OCI-LY1 (cell line): ENCODE measurements at regions not wholly inside any gene's neighbourhood (a gene's known extent, or its start where the extent isn't known, plus 50 kb on each side); places are given as distances from the start of the nearest gene placed in this dataset.

Experiments used
- H2AFZ ChIP-seq: fragments of 200-600 bp; sonication (generic), shearing (Covaris generic); 2 replicates; pipeline ENCODE4 v1.6.0; 2014; ENCODE audit warnings: antibody characterized with exemption, mild to moderate bottlenecking, low read length
- H3F3A ChIP-seq: fragments of 200-600 bp; sonication (generic), shearing (Covaris generic); 2 replicates; pipeline ENCODE4 v1.6.0; 2014; ENCODE audit warnings: mild to moderate bottlenecking, antibody characterized with exemption, low read length, moderate library complexity; ENCODE audit not compliant: insufficient read depth
- H3K27ac ChIP-seq: fragments of 200-600 bp; sonication (generic); 2 replicates; pipeline ENCODE4 v1.5.1; 2014; ENCODE audit warnings: low read length, mixed run types, mild to moderate bottlenecking, low read depth; ENCODE audit not compliant: poor library complexity, severe bottlenecking
- H3K27me3 ChIP-seq: fragments of 200-600 bp; sonication (generic); 2 replicates; pipeline ENCODE4 v1.6.0; 2014; ENCODE audit warnings: antibody characterized with exemption, mild to moderate bottlenecking, low read length, moderate library complexity; ENCODE audit not compliant: insufficient read depth
- H3K36me3 ChIP-seq: fragments of 200-600 bp; sonication (generic); 2 replicates; pipeline ENCODE4 v1.6.1; 2014; ENCODE audit warnings: mild to moderate bottlenecking, antibody characterized with exemption, low read length, moderate library complexity, mixed read lengths; ENCODE audit not compliant: insufficient read depth
- H3K4me1 ChIP-seq: fragments of 200-600 bp; sonication (generic); 2 replicates; pipeline ENCODE4 v1.5.1; 2014; ENCODE audit warnings: mild to moderate bottlenecking, low read length, moderate library complexity; ENCODE audit not compliant: insufficient read depth, severe bottlenecking
- H3K4me2 ChIP-seq: fragments of 200-600 bp; sonication (generic), shearing (Covaris generic); 2 replicates; pipeline ENCODE4 v1.6.1; 2014; ENCODE audit warnings: low read length
- H3K4me3 ChIP-seq: fragments of 200-600 bp; sonication (generic); 2 replicates; pipeline ENCODE4 v1.5.1; 2014; ENCODE audit warnings: low read length, low read depth, mild to moderate bottlenecking, mixed read lengths; ENCODE audit not compliant: poor library complexity, severe bottlenecking
- H3K79me2 ChIP-seq: fragments of 200-600 bp; shearing (Covaris generic); 2 replicates; pipeline ENCODE4 v1.6.1; 2016; ENCODE audit warnings: mixed run types, low read length, mixed read lengths; ENCODE audit not compliant: insufficient read depth
- H3K9ac ChIP-seq: fragments of 200-600 bp; sonication (generic), shearing (Covaris generic); 2 replicates; pipeline ENCODE4 v1.6.1; 2014; ENCODE audit warnings: mild to moderate bottlenecking, low read length, mixed read lengths
- H3K9me2 ChIP-seq: fragments of 200-600 bp; sonication (generic), shearing (Covaris generic); 2 replicates; pipeline ENCODE4 v1.6.1; 2014; ENCODE audit warnings: low read depth, mild to moderate bottlenecking, low read length, mixed read lengths
- H3K9me3 ChIP-seq: fragments of 200-600 bp; shearing (Covaris generic); 2 replicates; pipeline ENCODE4 v1.6.1; 2014; ENCODE audit warnings: low read length, mixed read lengths
- H4K20me1 ChIP-seq: fragments of 200-600 bp; sonication (generic), shearing (Covaris generic); 2 replicates; pipeline ENCODE4 v1.6.0; 2016; ENCODE audit warnings: mild to moderate bottlenecking, low read length; ENCODE audit not compliant: insufficient read depth
- EZH2 ChIP-seq: fragments of 200-600 bp; sonication (generic), shearing (Covaris generic); IDR thresholded peaks from 2 replicates; pipeline ENCODE4 v1.8.0; 2017; ENCODE audit warnings: borderline replicate concordance, mixed run types, mild to moderate bottlenecking, antibody characterized with exemption, low read length, moderate library complexity, mixed read lengths
- TF ChIP-seq, protein P1 (sequence below): fragments of 200-600 bp; sonication (generic), shearing (Covaris generic); IDR thresholded peaks from 2 replicates; pipeline ENCODE4 v1.5.1; 2017; ENCODE audit warnings: mild to moderate bottlenecking, antibody characterized with exemption, low read length, moderate library complexity, mixed read lengths

DNA sequence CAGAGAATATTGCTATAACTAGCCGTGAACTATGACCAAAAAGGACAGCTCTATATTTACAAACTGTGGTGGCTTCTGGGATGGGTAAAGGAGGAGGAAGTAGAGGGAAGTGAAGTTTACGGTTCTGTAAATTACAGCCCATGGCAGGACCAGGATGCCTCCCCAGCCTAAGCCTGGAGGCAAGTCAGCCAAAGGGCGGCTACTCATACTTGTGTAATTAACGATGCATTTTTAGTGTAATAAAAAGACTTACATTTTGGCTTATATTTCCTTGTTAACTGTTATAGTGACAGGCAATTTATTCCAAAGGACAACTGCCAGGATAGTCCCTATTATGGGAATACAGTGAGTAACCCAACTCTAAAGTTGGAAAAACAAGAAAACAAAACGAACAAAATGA is 139.9 kb upstream of the OTUD4 start:
- Histone ChIP-seq H3K4me1 (peaks cover 12% of the 10 kb centered on the region), H3F3A (no peaks in the 10 kb centered on the region), H2AFZ (no peak overlapping the region), H3K36me3 (no peaks in the 10 kb centered on the region), H4K20me1 (no peaks in the 10 kb centered on the region), H3K4me3 (no peak overlapping the region), H3K79me2 (no peaks in the 10 kb centered on the region), H3K27ac (no peak overlapping the region), H3K9ac (no peak overlapping the region), H3K9me2 (no peaks in the 10 kb centered on the region), H3K9me3 (no peaks in the 10 kb centered on the region), H3K27me3 (no peaks in the 10 kb centered on the region), H3K4me2 (no peak overlapping the region)
- TF ChIP-seq, protein P1, sequence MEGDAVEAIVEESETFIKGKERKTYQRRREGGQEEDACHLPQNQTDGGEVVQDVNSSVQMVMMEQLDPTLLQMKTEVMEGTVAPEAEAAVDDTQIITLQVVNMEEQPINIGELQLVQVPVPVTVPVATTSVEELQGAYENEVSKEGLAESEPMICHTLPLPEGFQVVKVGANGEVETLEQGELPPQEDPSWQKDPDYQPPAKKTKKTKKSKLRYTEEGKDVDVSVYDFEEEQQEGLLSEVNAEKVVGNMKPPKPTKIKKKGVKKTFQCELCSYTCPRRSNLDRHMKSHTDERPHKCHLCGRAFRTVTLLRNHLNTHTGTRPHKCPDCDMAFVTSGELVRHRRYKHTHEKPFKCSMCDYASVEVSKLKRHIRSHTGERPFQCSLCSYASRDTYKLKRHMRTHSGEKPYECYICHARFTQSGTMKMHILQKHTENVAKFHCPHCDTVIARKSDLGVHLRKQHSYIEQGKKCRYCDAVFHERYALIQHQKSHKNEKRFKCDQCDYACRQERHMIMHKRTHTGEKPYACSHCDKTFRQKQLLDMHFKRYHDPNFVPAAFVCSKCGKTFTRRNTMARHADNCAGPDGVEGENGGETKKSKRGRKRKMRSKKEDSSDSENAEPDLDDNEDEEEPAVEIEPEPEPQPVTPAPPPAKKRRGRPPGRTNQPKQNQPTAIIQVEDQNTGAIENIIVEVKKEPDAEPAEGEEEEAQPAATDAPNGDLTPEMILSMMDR = no peak

DNA sequence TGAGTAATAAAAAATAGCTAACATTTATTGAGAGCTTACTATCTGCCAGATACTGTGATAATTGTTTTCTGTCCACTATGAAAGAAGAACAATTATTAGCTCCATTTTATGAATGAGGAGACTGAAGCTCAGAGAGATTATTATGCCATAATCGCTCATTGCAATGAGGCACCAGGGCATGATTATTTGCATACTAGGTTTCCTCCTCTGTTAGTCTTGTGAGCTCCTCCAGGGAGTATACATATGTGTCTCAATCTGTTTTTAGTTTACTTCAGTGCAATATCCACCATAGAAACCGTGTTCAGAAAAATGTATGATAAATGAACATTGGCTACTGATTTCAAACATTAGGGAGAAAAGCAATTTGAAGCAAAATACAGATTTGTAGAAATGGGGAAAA is 139.4 kb upstream of the OTUD4 start:
- TF ChIP-seq, protein P1 = no peak
- no peak for TF ChIP-seq EZH2
- Histone ChIP-seq H3K36me3 (no peaks in the 10 kb centered on the region), H3K27me3 (no peaks in the 10 kb centered on the region), H3K79me2 (no peaks in the 10 kb centered on the region), H3F3A (no peaks in the 10 kb centered on the region), H2AFZ (no peak overlapping the region), H3K4me2 (no peak overlapping the region), H3K4me1 (peaks cover 12% of the 10 kb centered on the region), H3K27ac (no peak overlapping the region), H3K4me3 (no peak overlapping the region), H3K9me3 (no peaks in the 10 kb centered on the region), H3K9me2 (no peaks in the 10 kb centered on the region), H4K20me1 (no peaks in the 10 kb centered on the region), H3K9ac (no peak overlapping the region)

GRCh38 chr4:145316897-145317574 is 136.6 kb upstream of the OTUD4 start:
- Histone ChIP-seq H3K4me3 (no peak overlapping the region), H2AFZ (no peak overlapping the region), H3K4me2 (no peak overlapping the region), H3K27me3 (no peaks in the 10 kb centered on the region), H4K20me1 (no peaks in the 10 kb centered on the region), H3K27ac (no peak overlapping the region), H3F3A (no peaks in the 10 kb centered on the region), H3K9me3 (no peaks in the 10 kb centered on the region), H3K9ac (no peak overlapping the region), H3K9me2 (no peaks in the 10 kb centered on the region), H3K4me1 (peaks cover 12% of the 10 kb centered on the region), H3K36me3 (no peaks in the 10 kb centered on the region), H3K79me2 (no peaks in the 10 kb centered on the region)
- no peak for TF ChIP-seq EZH2
- TF ChIP-seq, protein P1 = no peak
